BLaER1 treated with 17β-estradiol and CSF1 and Interleukin-3, amounts not matched to agents 10 nM and 100 nM (cell line): ENCODE measurements at regions not wholly inside any gene's neighbourhood (a gene's known extent, or its start where the extent isn't known, plus 50 kb on each side); places are given as distances from the start of the nearest gene placed in this dataset.
"Not testable (repeated sequence)": the region's sequence is repeated elsewhere in the genome, so short reads cannot be mapped to it uniquely, and the experiment has no call there.

ENCODE experiments used
- H3K27ac ChIP-seq, 11 experiments: shearing (Covaris generic); formaldehyde crosslinking; 2 replicates each; pipeline ENCODE4 v1.8.1; 2022
- H3K27me3 ChIP-seq, 11 experiments: shearing (Covaris generic); formaldehyde crosslinking; 2 replicates each; pipeline ENCODE4 v1.8.1; 2022
- H3K36me3 ChIP-seq, 11 experiments: shearing (Covaris generic); formaldehyde crosslinking; 2 replicates each; pipeline ENCODE4 v1.8.1; 2022
- H3K4me1 ChIP-seq, 10 experiments: shearing (Covaris generic); formaldehyde crosslinking; 2 replicates each; pipeline ENCODE4 v1.8.1; 2022
- H3K4me2 ChIP-seq, 11 experiments: shearing (Covaris generic); formaldehyde crosslinking; 2 replicates each; pipeline ENCODE4 v1.8.1; 2022
- H3K4me3 ChIP-seq, 10 experiments: shearing (Covaris generic); formaldehyde crosslinking; 2 replicates each; pipeline ENCODE4 v1.8.1; 2022
- H3K9ac ChIP-seq, 11 experiments: shearing (Covaris generic); formaldehyde crosslinking; 2 replicates each; pipeline ENCODE4 v1.8.1; 2022
- H3K9me3 ChIP-seq, 11 experiments: shearing (Covaris generic); formaldehyde crosslinking; replicated peaks in 1 of 11; 2 replicates each; pipeline ENCODE4 v1.8.1; 2022
- H4K20me1 ChIP-seq, 11 experiments: shearing (Covaris generic); formaldehyde crosslinking; 2 replicates each; pipeline ENCODE4 v1.8.1; 2022
- Cebpa-rat ChIP-seq, 11 experiments: shearing (Covaris generic); IDR thresholded peaks; 2 replicates each; pipeline ENCODE4 v1.8.1; 2022

- no peaks in the 10 kb centered on the region for H3K27me3 ChIP-seq
- H3K4me3 ChIP-seq = no peak overlapping the region
- H4K20me1 ChIP-seq = no peaks in the 10 kb centered on the region
- no peak overlapping the region for H3K9ac ChIP-seq
- H3K9me3 ChIP-seq = no peaks in the 10 kb centered on the region
- H3K4me2 ChIP-seq = no peak overlapping the region
- TF ChIP-seq Cebpa-rat (IDR thresholded peaks at IDR 0.05) = no peak
- H3K27ac ChIP-seq = no peak overlapping the region
- no peaks in the 10 kb centered on the region for H3K4me1 ChIP-seq
- H3K36me3 ChIP-seq = no peaks in the 10 kb centered on the region
Measured at GRCh38 chr4:45284400-45285085, 558.2 kb upstream of the GNPDA2 start.

- Histone ChIP-seq H3K4me3 (no peak overlapping the region), H4K20me1 (no peaks in the 10 kb centered on the region), H3K4me1 (no peaks in the 10 kb centered on the region)
Measured at GRCh38 chr4:45283352-45283751, 557.0 kb upstream of the GNPDA2 start.

GRCh38 chr4:45280121-45280520 is 553.8 kb upstream of the GNPDA2 start:
- Histone ChIP-seq H3K4me3 (no peak overlapping the region), H3K9me3 (no peaks in the 10 kb centered on the region), H3K27ac (no peak overlapping the region), H3K4me1 (no peaks in the 10 kb centered on the region), H3K27me3 (no peaks in the 10 kb centered on the region), H3K9ac (no peak overlapping the region), H3K36me3 (no peaks in the 10 kb centered on the region), H3K4me2 (no peak overlapping the region), H4K20me1 (no peaks in the 10 kb centered on the region)
- TF ChIP-seq Cebpa-rat (IDR thresholded peaks at IDR 0.05) = no peak

More at GRCh38 chr4:45283352-45283751, 557.0 kb upstream of the GNPDA2 start:
- no peaks in the 10 kb centered on the region for H3K9me3 ChIP-seq
- no peak for TF ChIP-seq Cebpa-rat (IDR thresholded peaks at IDR 0.05)
- H3K27me3 ChIP-seq = no peaks in the 10 kb centered on the region
- no peaks in the 10 kb centered on the region for H3K36me3 ChIP-seq
- no peak overlapping the region for H3K9ac ChIP-seq
- no peak overlapping the region for H3K4me2 ChIP-seq
- H3K27ac ChIP-seq = no peak overlapping the region

- Histone ChIP-seq H4K20me1 (no peaks in the 10 kb centered on the region), H3K36me3 (no peaks in the 10 kb centered on the region), H3K9me3 (no peaks in the 10 kb centered on the region), H3K27ac (no peak overlapping the region), H3K9ac (no peak overlapping the region), H3K4me1 (no peaks in the 10 kb centered on the region), H3K27me3 (no peaks in the 10 kb centered on the region), H3K4me2 (no peak overlapping the region), H3K4me3 (no peak overlapping the region)
- TF ChIP-seq Cebpa-rat (IDR thresholded peaks at IDR 0.05) = no peak
Measured at GRCh38 chr4:45275862-45276261, 549.5 kb upstream of the GNPDA2 start.

GRCh38 chr4:45248106-45248505 is 521.8 kb upstream of the GNPDA2 start:
- not testable (repeated sequence) for H3K27ac ChIP-seq, H3K36me3 ChIP-seq, H3K9me3 ChIP-seq, H3K27me3 ChIP-seq, H3K4me3 ChIP-seq, H4K20me1 ChIP-seq, H3K4me2 ChIP-seq, H3K9ac ChIP-seq, H3K4me1 ChIP-seq

- H3K4me2 ChIP-seq = no peak overlapping the region
- H3K4me3 ChIP-seq = no peak overlapping the region
- no peaks in the 10 kb centered on the region for H4K20me1 ChIP-seq
- no peak overlapping the region for H3K9ac ChIP-seq
- H3K27ac ChIP-seq = no peak overlapping the region
- TF ChIP-seq Cebpa-rat (IDR thresholded peaks at IDR 0.05) = no peak
- no peaks in the 10 kb centered on the region for H3K4me1 ChIP-seq
- no peaks in the 10 kb centered on the region for H3K36me3 ChIP-seq
- no peaks in the 10 kb centered on the region for H3K9me3 ChIP-seq
- no peaks in the 10 kb centered on the region for H3K27me3 ChIP-seq
Measured at GRCh38 chr4:45241976-45242375, 515.6 kb upstream of the GNPDA2 start.

- Histone ChIP-seq H3K4me1 (no peaks in the 10 kb centered on the region), H3K4me2 (no peak overlapping the region), H3K9ac (no peak overlapping the region), H4K20me1 (no peaks in the 10 kb centered on the region), H3K9me3 (peaks cover 0 to 10% (median 5%) of the 10 kb centered on the region in 11 experiments; a peak in 8 of 22 replicates), H3K27ac (no peak overlapping the region), H3K27me3 (no peaks in the 10 kb centered on the region), H3K4me3 (no peak overlapping the region), H3K36me3 (no peaks in the 10 kb centered on the region)
- TF ChIP-seq Cebpa-rat (IDR thresholded peaks at IDR 0.05) = no peak
Measured at GRCh38 chr4:45229206-45229605, 502.9 kb upstream of the GNPDA2 start.

GRCh38 chr4:45215976-45216542 is 489.7 kb upstream of the GNPDA2 start:
- no peak for TF ChIP-seq Cebpa-rat (IDR thresholded peaks at IDR 0.05)
- no peaks in the 10 kb centered on the region for H3K9me3 ChIP-seq
- no peak overlapping the region for H3K9ac ChIP-seq
- no peaks in the 10 kb centered on the region for H4K20me1 ChIP-seq
- H3K4me3 ChIP-seq = no peak overlapping the region
- H3K4me1 ChIP-seq = no peaks in the 10 kb centered on the region
- H3K27me3 ChIP-seq = no peaks in the 10 kb centered on the region
- no peak overlapping the region for H3K4me2 ChIP-seq
- no peaks in the 10 kb centered on the region for H3K36me3 ChIP-seq
- H3K27ac ChIP-seq = no peak overlapping the region

- not testable (repeated sequence) for H3K27me3 ChIP-seq, H4K20me1 ChIP-seq, H3K27ac ChIP-seq, H3K4me1 ChIP-seq, H3K4me2 ChIP-seq, H3K36me3 ChIP-seq, H3K4me3 ChIP-seq, H3K9ac ChIP-seq
- H3K9me3 ChIP-seq = peaks cover 15 to 22% (median 19%) of the 10 kb centered on the region in 11 experiments
Measured at GRCh38 chr4:45208476-45208875, 482.1 kb upstream of the GNPDA2 start.

GRCh38 chr4:45207864-45208331 is 481.5 kb upstream of the GNPDA2 start:
- not testable (repeated sequence) for H3K27me3 ChIP-seq, H3K4me3 ChIP-seq, H3K4me1 ChIP-seq, H3K27ac ChIP-seq, H3K36me3 ChIP-seq, H4K20me1 ChIP-seq, H3K4me2 ChIP-seq, H3K9ac ChIP-seq
- peaks cover 15 to 22% (median 19%) of the 10 kb centered on the region in 11 experiments for H3K9me3 ChIP-seq

GRCh38 chr4:45207241-45207863 is 481.0 kb upstream of the GNPDA2 start:
- H3K4me3 ChIP-seq, H4K20me1 ChIP-seq, H3K9ac ChIP-seq, H3K27me3 ChIP-seq, H3K36me3 ChIP-seq, H3K27ac ChIP-seq, H3K4me2 ChIP-seq, H3K4me1 ChIP-seq: not testable (repeated sequence)
- H3K9me3 ChIP-seq = peaks cover 15 to 22% (median 19%) of the 10 kb centered on the region in 11 experiments
